MCF 10A (cell line): ENCODE measurements at regions not wholly inside any gene's neighbourhood (a gene's known extent, or its start where the extent isn't known, plus 50 kb on each side); places are given as distances from the start of the nearest gene placed in this dataset.
"Not testable (repeated sequence)": the region's sequence is repeated elsewhere in the genome, so short reads cannot be mapped to it uniquely, and the experiment has no call there.

ENCODE experiments used
- BruUV-seq: library from RNA; stranded (reverse); fragments of 400-500 nt; replicated peaks from 2 replicates; lab custom pipeline; 2021; lab: Mats Ljungman, UMichigan
- CTCF ChIA-PET: fragments of 300-600 bp; sonication (Branson Sonifier 250); formaldehyde crosslinking; extraction: SDS; loops from one replicate; lab custom pipeline; 2021; ENCODE audit warnings: antibody characterized with exemption, inconsistent platforms; lab: Yijun Ruan, JAX
- POLR2A ChIA-PET: fragments of 300-600, 350-650 bp; sonication (Branson Sonifier 250); formaldehyde crosslinking; extraction: SDS; loops from one replicate; lab custom pipeline; 2020; ENCODE audit warnings: antibody characterized with exemption, inconsistent platforms; lab: Yijun Ruan, JAX
- DNase-seq: peaks from one replicate; pipeline ENCODE4 v3.0.0-alpha.2; 2018; ENCODE audit not compliant: unreplicated experiment
- H3K27ac Mint-ChIP-seq: one replicate; pipeline ENCODE4 v1.8.0; 2022; ENCODE audit warnings: mild to moderate bottlenecking, low read depth, mixed read lengths; ENCODE audit not compliant: unreplicated experiment
- H3K27me3 Mint-ChIP-seq: one replicate; pipeline ENCODE4 v1.8.0; 2022; ENCODE audit warnings: mixed read lengths; ENCODE audit not compliant: insufficient read depth, unreplicated experiment
- H3K36me3 Mint-ChIP-seq: one replicate; pipeline ENCODE4 v1.8.0; 2022; ENCODE audit warnings: mild to moderate bottlenecking, moderate library complexity, mixed read lengths; ENCODE audit not compliant: insufficient read depth, unreplicated experiment
- H3K4me1 Mint-ChIP-seq: one replicate; pipeline ENCODE4 v1.8.0; 2022; ENCODE audit warnings: mixed read lengths; ENCODE audit not compliant: insufficient read depth, unreplicated experiment
- H3K4me3 Mint-ChIP-seq: one replicate; pipeline ENCODE4 v1.8.0; 2022; ENCODE audit warnings: mild to moderate bottlenecking, moderate library complexity, mixed read lengths; ENCODE audit not compliant: unreplicated experiment
- H3K9me3 Mint-ChIP-seq: one replicate; pipeline ENCODE4 v1.8.0; 2022; ENCODE audit warnings: mixed read lengths; ENCODE audit not compliant: unreplicated experiment
- CTCF ChIP-seq: fragments of 200-600 bp; IDR thresholded peaks from one replicate; pipeline ENCODE4 v1.8.0; 2022; ENCODE audit warnings: antibody characterized with exemption, mild to moderate bottlenecking; ENCODE audit not compliant: unreplicated experiment
- intact Hi-C: fragments of 100-400 bp; cut with micrococcal nuclease; formaldehyde crosslinking; loops from 2 replicates; pipeline ENCODE4 v1.14.1; 2022

GRCh38 chr2:208608122-208608835 is 201.7 kb downstream of the PTH2R start:
- H3K9me3 Mint-ChIP-seq, result peaks cover under 1% of the 10 kb centered on the region
- TF ChIP-seq CTCF, result no peak
- intact Hi-C loops, result no loop called here
- peak; percentile 3 for DNase-seq
- no peak overlapping the region for H3K27ac Mint-ChIP-seq
- no peak overlapping the region for H3K4me3 Mint-ChIP-seq
- POLR2A ChIA-PET, result no interaction called here
- H3K4me1 Mint-ChIP-seq, result no peaks in the 10 kb centered on the region
- no TSS peak for BruUV-seq
- no peaks in the 10 kb centered on the region for H3K36me3 Mint-ChIP-seq
- CTCF ChIA-PET, result interaction anchor here (0.6 to 1.3 kb wide), 6 partner anchors 12 to 1716 kb away, joined by 3 to 7 read pairs (median 4); no protein-coding TSS in a partner anchor
- H3K27me3 Mint-ChIP-seq, result no peaks in the 10 kb centered on the region

GRCh38 chr2:208609166-208609804 is 202.7 kb downstream of the PTH2R start:
- Mint-ChIP-seq H3K9me3 (peaks cover 10% of the 10 kb centered on the region), H3K4me1 (no peaks in the 10 kb centered on the region), H3K36me3 (no peaks in the 10 kb centered on the region), H3K27ac (no peak overlapping the region), H3K27me3 (no peaks in the 10 kb centered on the region), H3K4me3 (no peak overlapping the region)
- CTCF ChIA-PET, result interaction anchor here (0.7 kb wide), 1 partner anchor 11 kb away, joined by 3 read pairs; no protein-coding TSS in a partner anchor
- intact Hi-C loops, result no loop called here
- no peak for DNase-seq
- TF ChIP-seq CTCF, result no peak
- POLR2A ChIA-PET, result no interaction called here
- no TSS peak for BruUV-seq

- DNase-seq, H3K4me3 Mint-ChIP-seq, H3K27ac Mint-ChIP-seq, H3K36me3 Mint-ChIP-seq, H3K4me1 Mint-ChIP-seq, BruUV-seq, CTCF ChIA-PET, intact Hi-C loops, POLR2A ChIA-PET, H3K27me3 Mint-ChIP-seq: not testable (repeated sequence)
- H3K9me3 Mint-ChIP-seq, result peaks cover 10% of the 10 kb centered on the region
These were observed 209.1 kb downstream of the PTH2R start for GRCh38 chr2:208615675-208616074.

- no TSS peak for BruUV-seq
- no peak for TF ChIP-seq CTCF
- POLR2A ChIA-PET, result no interaction called here
- no peaks in the 10 kb centered on the region for H3K27me3 Mint-ChIP-seq
- H3K27ac Mint-ChIP-seq, result no peak overlapping the region
- intact Hi-C loops, result no loop called here
- CTCF ChIA-PET, result interaction anchor here (0.6 to 1.0 kb wide), 2 partner anchors 12 to 274 kb away, joined by 3 to 4 read pairs; no protein-coding TSS in a partner anchor
- H3K9me3 Mint-ChIP-seq, result peaks cover 18% of the 10 kb centered on the region
- H3K4me3 Mint-ChIP-seq, result no peak overlapping the region
- H3K4me1 Mint-ChIP-seq, result no peaks in the 10 kb centered on the region
- H3K36me3 Mint-ChIP-seq, result no peaks in the 10 kb centered on the region
- DNase-seq, result no peak
These were observed 211.6 kb downstream of the PTH2R start for GRCh38 chr2:208618220-208618619.
